ENCODE measurements at regions not wholly inside any gene's neighbourhood (a gene's known extent, or its start where the extent isn't known, plus 50 kb on each side); places are given as distances from the start of the nearest gene placed in this dataset.
"Not testable (repeated sequence)": the region's sequence is repeated elsewhere in the genome, so short reads cannot be mapped to it uniquely, and the experiment has no call there.

GRCh38 chr3:40878464-40878905, 320.8 kb upstream of the CTNNB1 start:
- no peak for DNase-seq (ENCODE audit: low read depth in 4 of 4, low spot score in 3 of 4)

GRCh38 chr3:40885430-40885829, 313.9 kb upstream of the CTNNB1 start:
- DNase-seq (ENCODE audit: low read depth in 4 of 4, low spot score in 3 of 4): no peak

- DNase-seq (ENCODE audit: low read depth in 4 of 4, low spot score in 3 of 4): no peak
Observed at GRCh38 chr3:40886660-40887425, 312.5 kb upstream of the CTNNB1 start.

GRCh38 chr3:40891186-40891585, 308.1 kb upstream of the CTNNB1 start:
- no peak for DNase-seq (ENCODE audit: low read depth in 4 of 4, low spot score in 3 of 4)

- DNase-seq (ENCODE audit: low read depth in 4 of 4, low spot score in 3 of 4): no peak
Observed at GRCh38 chr3:40895109-40895508, 304.2 kb upstream of the CTNNB1 start.

- no peak for DNase-seq (ENCODE audit: low read depth in 4 of 4, low spot score in 3 of 4)
Observed at GRCh38 chr3:40899286-40899712, 300.0 kb upstream of the CTNNB1 start.

- no peak for DNase-seq (ENCODE audit: low read depth in 4 of 4, low spot score in 3 of 4)
Observed at GRCh38 chr3:40901298-40901697, 298.0 kb upstream of the CTNNB1 start.

GRCh38 chr3:40901796-40902195, 297.5 kb upstream of the CTNNB1 start:
- DNase-seq (ENCODE audit: low read depth in 4 of 4, low spot score in 3 of 4): no peak

GRCh38 chr3:40907907-40908465, 291.3 kb upstream of the CTNNB1 start:
- DNase-seq (ENCODE audit: low read depth in 4 of 4, low spot score in 3 of 4): not testable (repeated sequence)

- no peak for DNase-seq (ENCODE audit: low read depth in 4 of 4, low spot score in 3 of 4)
Observed at GRCh38 chr3:40908612-40909011, 290.7 kb upstream of the CTNNB1 start.

GRCh38 chr3:40911264-40911663, 288.0 kb upstream of the CTNNB1 start:
- no peak for DNase-seq (ENCODE audit: low read depth in 4 of 4, low spot score in 3 of 4)

- no peak for DNase-seq (ENCODE audit: low read depth in 4 of 4, low spot score in 3 of 4)
Observed at GRCh38 chr3:40911928-40912327, 287.4 kb upstream of the CTNNB1 start.

- DNase-seq (ENCODE audit: low read depth in 4 of 4, low spot score in 3 of 4): no peak
Observed at GRCh38 chr3:40912461-40912860, 286.8 kb upstream of the CTNNB1 start.

GRCh38 chr3:40913192-40913591, 286.1 kb upstream of the CTNNB1 start:
- DNase-seq (ENCODE audit: low read depth in 4 of 4, low spot score in 3 of 4): no peak

- DNase-seq (ENCODE audit: low read depth in 4 of 4, low spot score in 3 of 4): no peak
Observed at GRCh38 chr3:40913641-40914040, 285.7 kb upstream of the CTNNB1 start.

GRCh38 chr3:40914475-40914874, 284.8 kb upstream of the CTNNB1 start:
- DNase-seq (ENCODE audit: low read depth in 4 of 4, low spot score in 3 of 4): no peak

- no peak for DNase-seq (ENCODE audit: low read depth in 4 of 4, low spot score in 3 of 4)
Observed at GRCh38 chr3:40915346-40915865, 283.9 kb upstream of the CTNNB1 start.

- DNase-seq (ENCODE audit: low read depth in 4 of 4, low spot score in 3 of 4): no peak
Observed at GRCh38 chr3:40920041-40920440, 279.3 kb upstream of the CTNNB1 start.

- no peak for DNase-seq (ENCODE audit: low read depth in 4 of 4, low spot score in 3 of 4)
Observed at GRCh38 chr3:40921251-40921650, 278.1 kb upstream of the CTNNB1 start.

- DNase-seq (ENCODE audit: low read depth in 4 of 4, low spot score in 3 of 4): no peak
Observed at GRCh38 chr3:40923143-40923542, 276.2 kb upstream of the CTNNB1 start.

GRCh38 chr3:40923651-40924050, 275.7 kb upstream of the CTNNB1 start:
- DNase-seq (ENCODE audit: low read depth in 4 of 4, low spot score in 3 of 4): peak in 2 of 4 donors; percentile 24 to 50

- DNase-seq (ENCODE audit: low read depth in 4 of 4, low spot score in 3 of 4): no peak
Observed at GRCh38 chr3:40924559-40925141, 274.7 kb upstream of the CTNNB1 start.

Data from left renal pelvis (tissue), 4 donors.